ENCODE measurements at regions not wholly inside any gene's neighbourhood (a gene's known extent, or its start where the extent isn't known, plus 50 kb on each side); places are given as distances from the start of the nearest gene placed in this dataset.
A peak's percentile ranks its signal among the peaks of the same experiment; 100 is the strongest.

DNA sequence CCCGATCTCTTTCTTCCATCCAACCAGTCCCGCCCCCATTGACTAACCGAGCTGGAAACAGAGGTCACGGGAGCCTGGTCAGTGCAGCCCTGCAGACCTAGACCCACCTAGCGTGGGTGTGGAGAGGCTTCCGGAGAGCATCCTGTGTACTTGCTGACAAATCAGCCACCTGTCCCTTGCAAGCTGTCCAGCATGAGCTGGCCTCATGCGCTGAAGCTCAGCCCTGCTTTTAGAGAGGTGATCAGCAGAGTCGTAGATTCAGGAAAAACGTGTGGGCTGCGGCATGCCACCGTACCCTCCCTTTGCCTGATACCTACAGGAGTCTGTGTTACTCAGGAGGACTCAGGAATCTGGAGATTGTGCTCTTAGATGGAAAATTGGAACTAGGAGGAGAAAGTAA, 80.3 kb upstream of the UQCRFS1 start:
- DNase-seq, result no peak

- no peak for DNase-seq
These were observed 80.9 kb upstream of the UQCRFS1 start for GRCh38 chr19:29293736-29294342.

DNA sequence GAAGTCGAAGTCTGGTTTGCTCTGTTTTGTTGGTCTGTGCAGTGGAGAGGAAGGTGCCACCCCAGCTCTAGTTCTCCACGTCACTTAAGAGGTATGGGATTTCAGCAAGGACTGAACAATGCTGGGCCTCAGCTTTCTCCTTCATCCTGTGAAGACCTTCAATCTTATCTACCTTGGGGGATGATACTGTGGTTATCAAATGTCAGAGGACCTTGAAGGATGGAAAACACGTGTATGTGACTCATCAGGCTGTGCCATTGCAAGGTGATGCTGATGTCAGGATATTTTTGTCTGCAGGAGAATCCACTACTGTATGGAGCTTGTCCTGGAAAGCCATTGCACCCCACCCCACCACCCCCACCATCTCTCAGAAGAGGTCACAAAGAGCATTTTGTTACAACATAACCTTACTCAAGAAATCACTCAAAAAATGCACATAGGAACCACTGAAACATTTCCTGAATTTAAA, 81.4 kb upstream of the UQCRFS1 start:
- no peak for DNase-seq

GRCh38 chr19:29295285-29295684, 82.3 kb upstream of the UQCRFS1 start:
- DNase-seq, result no peak

DNA sequence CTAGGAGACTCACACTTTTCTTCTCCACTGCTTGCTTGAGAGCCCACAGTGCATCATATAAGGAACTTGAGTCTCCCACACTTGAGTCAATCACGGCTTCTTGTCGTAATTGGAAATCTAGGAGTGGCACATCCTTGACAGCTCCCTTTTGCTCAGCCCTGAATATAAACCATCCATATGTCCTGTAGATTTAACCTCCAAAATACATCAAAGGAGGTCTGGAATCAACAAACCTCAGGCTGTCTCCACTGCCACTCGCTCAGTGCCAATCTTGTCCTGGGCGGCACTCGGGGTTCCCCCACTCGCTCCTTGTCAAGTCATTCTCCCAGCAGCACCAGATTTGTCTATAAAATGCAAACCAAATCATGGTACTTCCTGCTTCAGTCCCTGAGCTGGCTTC, 84.4 kb upstream of the UQCRFS1 start:
- DNase-seq, result no peak

- peak; percentile 52 for DNase-seq
These were observed 86.7 kb upstream of the UQCRFS1 start for GRCh38 chr19:29299416-29300380.

- DNase-seq, result no peak
These were observed 89.3 kb upstream of the UQCRFS1 start for GRCh38 chr19:29302002-29302928.

GRCh38 chr19:29303069-29303718, 90.2 kb upstream of the UQCRFS1 start:
- no peak for DNase-seq

DNA sequence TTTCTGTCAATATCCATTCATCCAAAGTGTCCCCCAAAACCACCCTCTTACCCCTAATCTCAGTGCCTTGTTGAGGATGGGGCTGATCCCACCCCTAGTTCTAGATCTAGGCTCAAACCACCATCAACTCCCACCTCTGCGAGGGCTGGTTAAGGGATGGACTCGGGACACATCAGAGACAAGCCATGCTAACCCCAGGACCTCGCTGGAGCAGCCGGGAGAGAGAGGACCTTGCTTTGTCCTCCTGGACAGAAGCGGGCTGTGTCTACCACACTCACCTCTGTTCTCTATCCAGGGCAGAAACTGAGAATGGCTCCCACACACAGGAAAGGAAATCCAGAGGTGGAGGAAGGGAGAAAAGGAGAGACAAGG, 90.8 kb upstream of the UQCRFS1 start:
- no peak for DNase-seq

DNA sequence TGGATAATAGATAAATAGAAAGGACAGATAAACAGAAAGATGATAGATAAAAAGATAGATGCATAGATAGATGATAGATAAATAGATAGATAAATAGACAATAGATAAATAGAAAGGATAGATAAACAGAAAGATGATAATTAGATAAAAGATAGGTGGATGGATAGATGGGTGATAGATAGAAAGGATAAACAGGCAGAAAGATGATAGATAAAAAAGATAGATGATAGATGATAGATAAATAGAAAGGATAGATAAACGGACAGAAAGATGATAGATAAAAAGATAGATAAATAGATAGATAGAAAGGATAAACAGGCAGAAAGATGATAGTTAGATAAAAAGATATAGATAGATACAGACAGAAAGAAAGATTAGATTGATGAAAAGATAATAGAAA, 92.3 kb upstream of the UQCRFS1 start:
- no peak for DNase-seq

- no peak for DNase-seq
These were observed 96.1 kb upstream of the UQCRFS1 start for GRCh38 chr19:29308977-29309590.

GRCh38 chr19:29309637-29310036, 96.7 kb upstream of the UQCRFS1 start:
- DNase-seq, result no peak

GRCh38 chr19:29311191-29311790, 98.3 kb upstream of the UQCRFS1 start:
- DNase-seq, result no peak

DNA sequence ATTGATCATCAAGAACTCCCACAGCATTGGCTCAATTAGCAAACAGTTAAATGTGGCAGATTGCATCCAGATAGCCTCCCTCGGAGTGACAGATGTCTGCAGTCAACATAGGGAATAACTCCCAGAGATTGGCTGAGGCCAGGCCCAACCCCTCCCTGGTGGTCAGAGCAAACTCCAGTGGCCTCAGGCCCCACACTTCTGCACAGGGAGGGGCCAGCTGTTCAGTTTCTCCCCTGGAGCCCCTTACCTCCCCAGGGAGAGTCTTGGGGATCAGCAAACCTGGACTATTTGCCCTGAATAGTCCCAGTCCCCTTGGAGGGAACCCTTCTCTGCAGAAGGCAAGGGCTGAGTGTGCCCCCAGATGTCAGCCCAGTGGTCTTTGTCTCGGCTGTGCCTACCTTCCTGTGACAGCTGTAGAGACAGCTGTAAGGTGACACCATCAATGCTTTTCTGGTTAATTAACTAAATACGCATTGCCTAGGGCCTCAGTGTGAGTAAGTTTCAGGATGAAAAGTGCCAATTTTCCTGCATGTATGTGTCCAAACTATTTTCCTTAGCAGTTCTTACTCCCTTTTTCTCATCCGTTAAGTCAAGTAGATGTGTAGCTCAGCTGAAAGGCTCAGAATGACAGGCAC, 102.7 kb upstream of the UQCRFS1 start:
- DNase-seq, result no peak

- DNase-seq, result no peak
These were observed 105.6 kb upstream of the UQCRFS1 start for GRCh38 chr19:29318581-29318980.

DNA sequence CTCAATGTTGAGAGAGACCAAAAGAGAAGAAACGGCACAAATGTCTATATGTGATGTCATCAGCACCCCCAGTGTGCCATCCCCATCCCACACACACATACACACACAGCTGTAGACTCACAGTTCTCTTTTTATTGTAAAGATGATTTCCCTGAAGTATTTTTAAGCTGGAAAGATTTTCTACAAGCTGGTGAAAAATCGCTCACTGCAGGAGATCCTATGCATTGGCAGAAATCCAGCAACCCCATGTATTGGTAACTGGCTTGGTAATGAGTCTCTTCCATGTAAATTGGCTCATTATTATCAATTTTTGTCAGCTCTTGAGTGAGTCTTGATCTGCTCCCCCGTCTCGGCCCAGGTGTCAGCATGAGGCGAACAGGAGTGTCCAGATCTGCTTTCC, 107.1 kb upstream of the UQCRFS1 start:
- DNase-seq, result no peak

GRCh38 chr19:29320618-29321017, 107.7 kb upstream of the UQCRFS1 start:
- no peak for DNase-seq

DNA sequence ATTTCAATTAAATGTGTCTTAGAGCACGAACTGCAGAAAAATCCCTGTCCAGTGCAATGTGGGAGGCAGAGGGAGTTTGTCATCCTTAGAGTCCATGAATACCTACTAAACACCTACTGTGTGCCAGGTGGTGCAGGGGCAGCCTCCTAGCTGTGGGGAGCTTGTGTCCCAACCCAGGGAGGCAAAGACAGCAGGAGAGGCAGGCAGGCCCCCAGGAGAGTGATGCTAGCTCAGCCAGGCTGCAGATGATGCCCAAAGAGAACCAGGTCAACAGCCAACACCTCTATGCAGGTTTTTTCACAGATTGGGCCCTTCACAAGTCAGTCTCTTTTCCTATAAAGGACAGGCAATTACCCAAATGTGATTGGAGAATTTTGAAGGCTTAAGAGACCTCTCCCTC, 108.2 kb upstream of the UQCRFS1 start:
- no peak for DNase-seq

DNA sequence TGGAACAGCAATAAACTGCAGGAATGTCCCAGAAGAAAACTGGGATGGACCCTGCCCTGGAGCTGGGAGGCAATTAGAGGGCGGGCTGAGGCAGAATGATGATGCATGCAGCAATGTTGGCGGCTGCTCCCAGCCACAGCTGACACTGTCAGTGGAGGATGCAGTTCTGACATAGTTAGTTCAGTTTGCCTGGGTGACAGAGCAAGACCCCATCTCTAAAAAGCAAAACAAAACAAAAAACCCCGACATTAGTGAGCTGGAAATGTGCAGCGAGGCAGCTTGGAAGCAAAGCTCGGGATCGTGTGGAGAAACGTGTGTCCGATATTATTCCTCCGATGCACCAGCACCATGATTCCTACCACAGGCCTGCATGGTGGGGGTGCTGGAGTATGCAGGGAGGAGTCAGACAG, 110.1 kb upstream of the UQCRFS1 start:
- DNase-seq, result no peak

DNA sequence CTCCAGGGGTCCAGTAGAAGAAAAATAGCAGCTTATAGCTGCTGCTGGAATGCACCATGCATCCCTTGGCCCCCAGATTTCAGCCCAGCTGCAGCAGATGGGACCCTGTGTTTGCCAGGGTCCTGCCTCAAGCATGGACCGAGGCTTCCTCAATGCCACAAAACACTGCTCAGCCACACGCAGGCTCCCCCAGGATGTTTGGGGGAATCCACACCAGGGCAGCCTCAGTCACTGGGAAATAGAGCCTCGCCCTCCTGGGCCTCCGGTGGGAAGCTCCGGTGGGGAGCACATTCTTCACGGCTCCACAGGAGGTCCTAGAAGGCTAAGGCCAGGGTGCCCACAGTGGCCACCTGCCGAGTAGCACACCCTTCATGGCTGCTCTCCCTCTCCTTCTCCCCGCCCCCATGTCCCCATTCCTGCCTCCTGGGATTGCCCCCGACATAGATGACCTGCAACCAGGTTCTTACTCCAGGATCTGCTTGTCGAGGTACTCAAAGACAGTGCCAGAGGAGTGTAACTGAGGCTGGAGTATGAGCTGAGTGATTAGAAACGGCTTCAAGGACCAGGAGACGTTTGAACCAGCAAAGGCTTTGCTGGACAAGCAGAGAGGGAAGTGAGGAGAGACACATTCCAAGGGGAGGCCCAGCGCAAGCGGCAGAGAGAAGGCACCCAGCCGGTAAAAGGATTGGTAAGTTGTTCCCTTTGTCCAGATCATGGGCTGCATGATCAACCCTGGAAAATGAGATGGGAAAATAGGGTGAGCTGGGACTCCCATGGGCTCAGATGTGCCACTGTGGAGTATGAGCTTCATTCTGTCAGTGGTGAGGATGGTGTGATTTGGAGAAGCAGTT, 110.7 kb upstream of the UQCRFS1 start:
- DNase-seq, result no peak
